MCF 10A (cell line): ENCODE measurements at regions not wholly inside any gene's neighbourhood (a gene's known extent, or its start where the extent isn't known, plus 50 kb on each side); places are given as distances from the start of the nearest gene placed in this dataset.

Experiments used
- BruUV-seq: library from RNA; stranded (reverse); fragments of 400-500 nt; replicated peaks from 2 replicates; lab custom pipeline; 2021; lab: Mats Ljungman, UMichigan
- CTCF ChIA-PET: fragments of 300-600 bp; sonication (Branson Sonifier 250); formaldehyde crosslinking; extraction: SDS; loops from one replicate; lab custom pipeline; 2021; ENCODE audit warnings: antibody characterized with exemption, inconsistent platforms; lab: Yijun Ruan, JAX
- POLR2A ChIA-PET: fragments of 300-600, 350-650 bp; sonication (Branson Sonifier 250); formaldehyde crosslinking; extraction: SDS; loops from one replicate; lab custom pipeline; 2020; ENCODE audit warnings: antibody characterized with exemption, inconsistent platforms; lab: Yijun Ruan, JAX
- DNase-seq: peaks from one replicate; pipeline ENCODE4 v3.0.0-alpha.2; 2018; ENCODE audit not compliant: unreplicated experiment
- H3K27ac Mint-ChIP-seq: one replicate; pipeline ENCODE4 v1.8.0; 2022; ENCODE audit warnings: mild to moderate bottlenecking, low read depth, mixed read lengths; ENCODE audit not compliant: unreplicated experiment
- H3K27me3 Mint-ChIP-seq: one replicate; pipeline ENCODE4 v1.8.0; 2022; ENCODE audit warnings: mixed read lengths; ENCODE audit not compliant: insufficient read depth, unreplicated experiment
- H3K36me3 Mint-ChIP-seq: one replicate; pipeline ENCODE4 v1.8.0; 2022; ENCODE audit warnings: mild to moderate bottlenecking, moderate library complexity, mixed read lengths; ENCODE audit not compliant: insufficient read depth, unreplicated experiment
- H3K4me1 Mint-ChIP-seq: one replicate; pipeline ENCODE4 v1.8.0; 2022; ENCODE audit warnings: mixed read lengths; ENCODE audit not compliant: insufficient read depth, unreplicated experiment
- H3K4me3 Mint-ChIP-seq: one replicate; pipeline ENCODE4 v1.8.0; 2022; ENCODE audit warnings: mild to moderate bottlenecking, moderate library complexity, mixed read lengths; ENCODE audit not compliant: unreplicated experiment
- H3K9me3 Mint-ChIP-seq: one replicate; pipeline ENCODE4 v1.8.0; 2022; ENCODE audit warnings: mixed read lengths; ENCODE audit not compliant: unreplicated experiment
- intact Hi-C: fragments of 100-400 bp; cut with micrococcal nuclease; formaldehyde crosslinking; loops from 2 replicates; pipeline ENCODE4 v1.14.1; 2022
- TF ChIP-seq, protein P1 (sequence below): fragments of 200-600 bp; IDR thresholded peaks from one replicate; pipeline ENCODE4 v1.8.0; 2022; ENCODE audit warnings: antibody characterized with exemption, mild to moderate bottlenecking; ENCODE audit not compliant: unreplicated experiment

GRCh38 chr4:85407546-85407945 lies 67.4 kb upstream of the ARHGAP24 start:
- no peaks in the 10 kb centered on the region for H3K36me3 Mint-ChIP-seq
- ChIA-PET CTCF (interaction anchor here (0.5 kb wide), 1 partner anchor 341 kb away, joined by 3 read pairs; no protein-coding TSS in a partner anchor), POLR2A (no interaction called here)
- DNase-seq: no peak
- no peak overlapping the region for H3K4me3 Mint-ChIP-seq
- H3K9me3 Mint-ChIP-seq: no peaks in the 10 kb centered on the region
- TF ChIP-seq, protein P1, sequence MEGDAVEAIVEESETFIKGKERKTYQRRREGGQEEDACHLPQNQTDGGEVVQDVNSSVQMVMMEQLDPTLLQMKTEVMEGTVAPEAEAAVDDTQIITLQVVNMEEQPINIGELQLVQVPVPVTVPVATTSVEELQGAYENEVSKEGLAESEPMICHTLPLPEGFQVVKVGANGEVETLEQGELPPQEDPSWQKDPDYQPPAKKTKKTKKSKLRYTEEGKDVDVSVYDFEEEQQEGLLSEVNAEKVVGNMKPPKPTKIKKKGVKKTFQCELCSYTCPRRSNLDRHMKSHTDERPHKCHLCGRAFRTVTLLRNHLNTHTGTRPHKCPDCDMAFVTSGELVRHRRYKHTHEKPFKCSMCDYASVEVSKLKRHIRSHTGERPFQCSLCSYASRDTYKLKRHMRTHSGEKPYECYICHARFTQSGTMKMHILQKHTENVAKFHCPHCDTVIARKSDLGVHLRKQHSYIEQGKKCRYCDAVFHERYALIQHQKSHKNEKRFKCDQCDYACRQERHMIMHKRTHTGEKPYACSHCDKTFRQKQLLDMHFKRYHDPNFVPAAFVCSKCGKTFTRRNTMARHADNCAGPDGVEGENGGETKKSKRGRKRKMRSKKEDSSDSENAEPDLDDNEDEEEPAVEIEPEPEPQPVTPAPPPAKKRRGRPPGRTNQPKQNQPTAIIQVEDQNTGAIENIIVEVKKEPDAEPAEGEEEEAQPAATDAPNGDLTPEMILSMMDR: no peak
- no TSS peak for BruUV-seq
- intact Hi-C loops: no loop called here
- H3K27ac Mint-ChIP-seq: no peak overlapping the region
- H3K27me3 Mint-ChIP-seq: no peaks in the 10 kb centered on the region
- H3K4me1 Mint-ChIP-seq: peaks cover 2% of the 10 kb centered on the region

DNA sequence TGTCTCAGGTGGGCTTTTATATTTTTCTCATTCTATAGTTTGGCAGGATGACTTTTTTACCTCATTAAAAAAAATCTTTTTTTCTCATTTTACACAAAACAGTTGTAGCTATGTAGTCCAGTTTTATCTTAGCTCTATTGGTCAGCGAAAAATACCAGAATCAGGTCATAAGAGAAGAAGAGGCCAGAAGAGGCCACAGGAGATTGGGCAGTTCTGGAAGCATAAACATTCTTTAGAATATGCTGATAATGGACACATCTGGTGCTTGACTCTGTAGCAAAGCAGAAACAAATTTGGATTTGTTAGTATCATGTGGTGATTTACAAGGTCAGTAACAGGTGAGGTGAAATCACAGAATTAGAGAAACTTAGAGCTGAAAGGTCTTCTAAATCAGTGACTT lies 66.6 kb upstream of the ARHGAP24 start:
- TF ChIP-seq, protein P1: no peak
- POLR2A ChIA-PET: no interaction called here

GRCh38 chr4:85409251-85409650 lies 65.7 kb upstream of the ARHGAP24 start:
- no TSS peak for BruUV-seq
- no peaks in the 10 kb centered on the region for H3K36me3 Mint-ChIP-seq
- TF ChIP-seq, protein P1: no peak
- intact Hi-C loops: no loop called here
- ChIA-PET CTCF (no interaction called here), POLR2A (no interaction called here)
- no peak overlapping the region for H3K4me3 Mint-ChIP-seq
- no peak for DNase-seq
- H3K4me1 Mint-ChIP-seq: no peaks in the 10 kb centered on the region
- H3K27me3 Mint-ChIP-seq: no peaks in the 10 kb centered on the region
- H3K9me3 Mint-ChIP-seq: no peaks in the 10 kb centered on the region
- no peak overlapping the region for H3K27ac Mint-ChIP-seq

More for the DNA sequence above, 66.6 kb upstream of the ARHGAP24 start:
- Mint-ChIP-seq H3K9me3 (no peaks in the 10 kb centered on the region), H3K4me1 (no peaks in the 10 kb centered on the region), H3K36me3 (no peaks in the 10 kb centered on the region), H3K27me3 (no peaks in the 10 kb centered on the region), H3K4me3 (no peak overlapping the region), H3K27ac (no peak overlapping the region)
- no TSS peak for BruUV-seq
- intact Hi-C loops: no loop called here
- no peak for DNase-seq
- CTCF ChIA-PET: no interaction called here

DNA sequence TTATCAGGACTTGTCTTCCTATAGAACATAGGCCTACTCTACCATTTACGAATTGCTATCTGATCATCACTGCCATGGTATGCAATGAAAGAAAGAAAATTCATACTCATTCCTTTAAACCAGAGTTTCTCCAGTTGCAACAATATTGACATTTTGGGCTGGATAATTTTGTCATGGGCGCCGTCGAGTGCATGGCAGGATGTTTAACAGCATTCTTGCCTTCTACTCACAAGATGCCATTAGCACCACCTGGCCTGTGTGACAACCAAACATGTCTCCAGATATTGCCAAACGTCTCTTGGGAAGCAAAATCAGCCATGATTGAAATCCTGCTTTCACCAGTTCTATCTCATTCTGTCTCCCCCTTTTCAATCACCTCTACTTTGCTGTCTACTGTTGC lies 63.6 kb upstream of the ARHGAP24 start:
- TF ChIP-seq, protein P1: no peak
- no peaks in the 10 kb centered on the region for H3K36me3 Mint-ChIP-seq
- POLR2A ChIA-PET: no interaction called here
- H3K4me1 Mint-ChIP-seq: no peaks in the 10 kb centered on the region
- H3K27ac Mint-ChIP-seq: no peak overlapping the region
- H3K9me3 Mint-ChIP-seq: no peaks in the 10 kb centered on the region
- CTCF ChIA-PET: no interaction called here
- BruUV-seq: no TSS peak
- H3K27me3 Mint-ChIP-seq: no peaks in the 10 kb centered on the region
- no peak overlapping the region for H3K4me3 Mint-ChIP-seq
- no peak for DNase-seq
- intact Hi-C loops: no loop called here
